Right atrium auricular region (tissue), 2 donors: ENCODE measurements at regions not wholly inside any gene's neighbourhood (a gene's known extent, or its start where the extent isn't known, plus 50 kb on each side); places are given as distances from the start of the nearest gene placed in this dataset.

Experiments used
- DNase-seq: peaks from one replicate; pipeline ENCODE4 v3.0.0-alpha.2; 2019; ENCODE audit warnings: low spot score
- H3K27ac ChIP-seq, 2 donors: fragments of 200-600 bp; sonication (generic); 1 replicate in 1 of 2; 2 replicates in 1 of 2; pipeline ENCODE4 v1.5.1; 2016 to 2019
- H3K27me3 ChIP-seq, 2 donors: fragments of 200-600 bp; sonication (generic); one replicate each; pipeline versions ENCODE4 v1.5.1 to v1.6.0; 2017 to 2019
- H3K36me3 ChIP-seq: fragments of 200-600 bp; sonication (generic); one replicate; pipeline ENCODE4 v1.5.1; 2016
- H3K4me1 ChIP-seq, 2 donors: fragments of 200-600 bp; sonication (generic); one replicate each; pipeline versions ENCODE4 v1.5.1 to v1.6.0; 2017 to 2019
- H3K4me3 ChIP-seq, 2 donors: fragments of 200-600 bp; sonication (generic); 1 replicate in 1 of 2; 2 replicates in 1 of 2; pipeline ENCODE4 v1.5.1; 2017 to 2019; ENCODE audit warnings: mild to moderate bottlenecking in 1 of 2, moderate library complexity in 1 of 2
- H3K9me3 ChIP-seq, 2 donors: fragments of 200-600 bp; sonication (generic); one replicate each; pipeline ENCODE4 v1.5.1; 2019
- CTCF ChIP-seq, 2 donors: fragments of 200-600 bp; sonication (generic); IDR thresholded peaks; one replicate each; pipeline ENCODE4 v1.5.1; 2019; ENCODE audit warnings: antibody characterized with exemption in 2 of 2

- no peak overlapping the region for H3K27ac ChIP-seq
- TF ChIP-seq CTCF (IDR thresholded peaks at IDR 0.05) = no peak
- H3K27me3 ChIP-seq = no peaks in the 10 kb centered on the region
- no peaks in the 10 kb centered on the region for H3K9me3 ChIP-seq
- no peak for DNase-seq
- no peak overlapping the region for H3K4me3 ChIP-seq
- no peaks in the 10 kb centered on the region for H3K36me3 ChIP-seq
- no peaks in the 10 kb centered on the region for H3K4me1 ChIP-seq
Observed at GRCh38 chr3:118433825-118434224, 600.8 kb downstream of the IGSF11 start.

DNA sequence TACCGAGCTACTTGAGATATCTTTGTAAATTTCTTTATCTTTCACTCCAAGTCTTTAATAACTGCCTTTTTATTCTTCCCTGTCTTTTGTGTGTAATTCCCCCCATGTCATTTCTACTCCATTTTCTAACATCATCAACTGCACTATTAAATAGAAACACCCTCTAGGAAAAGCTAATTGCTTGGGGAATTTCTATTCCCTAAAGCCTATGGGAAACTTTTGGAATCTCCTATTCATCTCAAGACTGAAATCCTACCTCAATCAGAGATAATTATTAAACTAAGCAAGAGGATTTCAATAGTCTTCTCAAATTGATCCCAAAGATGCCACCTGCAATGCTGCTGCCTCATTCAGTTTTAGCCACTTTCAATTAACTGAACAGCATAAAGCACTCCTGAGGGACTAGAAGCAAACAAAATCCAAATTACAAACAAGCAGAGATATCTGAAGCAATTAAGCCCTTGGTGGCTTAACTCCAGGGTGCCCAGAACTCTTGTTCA lies 598.7 kb downstream of the IGSF11 start:
- no peak overlapping the region for H3K4me3 ChIP-seq
- no peaks in the 10 kb centered on the region for H3K9me3 ChIP-seq
- no peaks in the 10 kb centered on the region for H3K4me1 ChIP-seq
- no peak for DNase-seq
- H3K27ac ChIP-seq = no peak overlapping the region
- H3K36me3 ChIP-seq = no peaks in the 10 kb centered on the region
- TF ChIP-seq CTCF (IDR thresholded peaks at IDR 0.05) = no peak
- no peaks in the 10 kb centered on the region for H3K27me3 ChIP-seq

DNA sequence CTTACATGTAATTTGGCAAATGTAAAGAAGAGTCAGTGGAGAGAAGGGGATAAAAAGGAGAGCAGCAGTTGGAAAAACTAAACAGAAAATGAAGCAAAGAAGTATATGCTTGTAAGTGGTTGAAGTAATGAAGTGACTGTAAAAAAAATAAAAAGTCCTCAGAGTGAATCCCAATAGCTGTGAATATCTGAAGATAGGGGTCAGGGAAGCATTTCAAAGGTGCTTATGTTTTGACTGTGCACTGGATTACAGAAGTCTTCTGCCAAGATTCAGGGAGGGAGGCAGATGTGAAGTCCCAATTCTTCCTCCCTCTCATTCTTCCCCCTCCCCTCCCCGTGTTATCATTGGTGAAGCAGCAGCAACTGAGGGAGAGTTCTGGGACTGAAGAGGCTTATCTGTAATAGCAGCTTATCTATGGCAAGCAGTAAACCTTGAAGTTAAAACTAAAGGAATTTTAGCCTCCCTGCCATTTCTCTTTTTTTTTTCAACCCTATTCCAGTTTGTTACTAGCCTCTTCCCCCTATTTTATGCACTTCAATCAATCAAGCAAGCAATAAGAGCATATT lies 597.9 kb downstream of the IGSF11 start:
- Histone ChIP-seq H3K4me1 (no peaks in the 10 kb centered on the region), H3K27me3 (no peaks in the 10 kb centered on the region), H3K9me3 (no peaks in the 10 kb centered on the region), H3K4me3 (no peak overlapping the region), H3K36me3 (no peaks in the 10 kb centered on the region), H3K27ac (no peak overlapping the region)
- no peak for TF ChIP-seq CTCF (IDR thresholded peaks at IDR 0.05)
- DNase-seq = no peak

DNA sequence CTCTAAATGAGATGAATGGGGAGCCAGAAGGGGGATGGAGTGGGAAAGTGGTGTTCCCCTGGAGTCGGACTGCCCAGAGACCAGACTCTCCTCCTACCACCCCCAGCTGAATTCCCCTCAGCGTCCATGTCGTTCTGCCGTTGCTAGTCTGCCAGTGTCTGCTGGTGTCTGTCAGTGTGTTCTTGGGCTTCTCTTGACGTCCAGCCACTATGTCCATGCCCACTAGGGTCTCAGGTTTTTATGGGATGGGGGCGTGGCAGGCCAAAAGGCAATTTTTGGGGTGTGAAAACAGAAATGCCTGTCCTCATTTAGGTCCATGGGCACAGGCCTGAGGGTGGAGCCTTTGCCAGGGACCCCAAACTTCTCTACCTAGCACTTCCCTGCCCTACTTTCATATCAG lies 589.6 kb downstream of the IGSF11 start:
- DNase-seq = no peak
- Histone ChIP-seq H3K27ac (no peak overlapping the region), H3K4me1 (no peaks in the 10 kb centered on the region), H3K27me3 (no peaks in the 10 kb centered on the region), H3K9me3 (no peaks in the 10 kb centered on the region), H3K4me3 (no peak overlapping the region), H3K36me3 (no peaks in the 10 kb centered on the region)
- TF ChIP-seq CTCF (IDR thresholded peaks at IDR 0.05) = no peak

DNA sequence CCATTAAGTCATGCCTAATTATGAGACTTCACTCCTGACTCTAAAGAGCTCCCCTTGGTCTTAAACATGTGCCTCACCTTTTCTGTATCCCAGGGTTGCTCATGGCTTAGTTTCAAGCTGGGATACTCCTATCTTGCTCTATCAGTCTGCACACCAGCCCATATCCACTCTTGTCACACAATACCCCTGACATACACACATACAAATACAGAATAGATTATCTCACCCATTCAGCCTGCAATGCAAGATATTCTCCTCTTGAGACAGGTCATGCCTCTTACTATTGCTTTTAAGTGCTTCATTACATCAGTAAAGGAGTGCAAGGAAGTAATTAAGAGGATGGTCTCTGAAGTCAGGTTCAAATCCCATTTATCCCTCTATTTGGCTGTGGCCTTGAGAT lies 587.3 kb downstream of the IGSF11 start:
- no peaks in the 10 kb centered on the region for H3K4me1 ChIP-seq
- peaks cover 0 to 19% of the 10 kb centered on the region in 2 donors for H3K9me3 ChIP-seq
- H3K27ac ChIP-seq = no peak overlapping the region
- no peak for DNase-seq
- TF ChIP-seq CTCF (IDR thresholded peaks at IDR 0.05) = no peak
- H3K36me3 ChIP-seq = no peaks in the 10 kb centered on the region
- no peak overlapping the region for H3K4me3 ChIP-seq
- H3K27me3 ChIP-seq = no peaks in the 10 kb centered on the region

DNA sequence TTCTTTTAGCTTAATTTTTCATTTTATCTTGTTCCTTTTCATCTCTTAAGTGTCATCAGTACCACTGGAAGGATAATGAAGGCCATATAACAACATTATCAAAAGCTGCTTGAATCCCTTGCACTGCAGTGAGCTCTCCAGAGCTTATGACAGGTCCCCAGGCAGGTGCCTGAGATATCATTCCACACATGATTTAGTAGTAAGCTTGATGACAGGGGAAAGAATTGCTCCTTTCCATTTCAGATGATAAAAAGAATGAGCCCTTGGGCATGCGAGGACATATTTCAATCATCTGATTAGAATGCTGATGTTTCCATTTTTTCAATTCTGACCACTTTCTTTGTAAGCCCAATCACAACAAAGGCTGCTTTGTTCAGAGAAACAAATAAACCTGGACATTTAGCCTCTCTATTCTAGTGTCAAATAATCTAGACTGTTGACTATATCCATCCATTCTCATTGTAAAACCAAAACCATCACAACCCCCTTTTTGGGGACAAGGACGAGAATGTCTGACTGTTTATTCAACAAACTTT lies 567.8 kb downstream of the IGSF11 start:
- Histone ChIP-seq H3K27ac (no peak overlapping the region), H3K4me3 (no peak overlapping the region), H3K4me1 (no peaks in the 10 kb centered on the region), H3K36me3 (no peaks in the 10 kb centered on the region), H3K27me3 (no peaks in the 10 kb centered on the region), H3K9me3 (no peaks in the 10 kb centered on the region)
- no peak for TF ChIP-seq CTCF (IDR thresholded peaks at IDR 0.05)
- no peak for DNase-seq
